ENCODE measurements at regions not wholly inside any gene's neighbourhood (a gene's known extent, or its start where the extent isn't known, plus 50 kb on each side); places are given as distances from the start of the nearest gene placed in this dataset.

DNA sequence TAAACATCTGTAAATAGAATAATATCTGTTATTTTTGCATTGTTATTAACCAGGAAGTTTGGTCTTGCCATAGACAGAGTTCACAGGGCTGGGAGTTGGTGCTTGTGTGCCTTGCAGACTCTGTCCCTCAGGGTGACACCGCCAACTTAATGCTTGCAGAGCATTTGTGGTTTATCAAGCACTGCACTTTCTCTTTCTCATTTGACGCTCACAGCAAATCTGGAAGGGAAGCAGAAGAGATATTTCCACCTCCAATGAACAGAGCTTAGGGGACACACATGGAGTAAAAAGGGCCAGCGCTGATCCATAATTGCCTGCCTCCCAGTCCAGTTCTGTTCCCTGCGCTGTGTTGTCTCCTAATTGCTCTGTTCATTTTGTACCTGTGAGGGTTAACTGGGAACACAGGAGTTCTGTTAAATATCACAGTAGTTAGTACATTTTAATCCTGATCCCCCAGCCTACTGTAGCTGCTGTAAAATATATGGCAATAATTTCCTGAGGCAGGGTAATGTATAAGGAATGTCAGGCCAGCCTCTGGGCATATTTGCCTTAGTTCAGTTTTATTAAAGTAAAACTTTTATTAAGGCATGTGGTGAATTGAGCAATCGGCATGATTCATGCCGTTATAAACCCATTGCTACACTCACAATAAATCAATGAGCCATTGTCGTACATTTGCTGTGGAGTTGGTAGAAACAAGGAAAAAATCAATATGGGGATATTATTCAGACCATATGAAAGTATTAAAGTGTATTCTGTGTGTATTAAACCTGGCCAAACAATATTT, 182.5 kb upstream of the OSR1 start:
- DNase-seq: no peak

GRCh38 chr2:19538411-19538963, 180.1 kb upstream of the OSR1 start:
- DNase-seq: no peak

DNA sequence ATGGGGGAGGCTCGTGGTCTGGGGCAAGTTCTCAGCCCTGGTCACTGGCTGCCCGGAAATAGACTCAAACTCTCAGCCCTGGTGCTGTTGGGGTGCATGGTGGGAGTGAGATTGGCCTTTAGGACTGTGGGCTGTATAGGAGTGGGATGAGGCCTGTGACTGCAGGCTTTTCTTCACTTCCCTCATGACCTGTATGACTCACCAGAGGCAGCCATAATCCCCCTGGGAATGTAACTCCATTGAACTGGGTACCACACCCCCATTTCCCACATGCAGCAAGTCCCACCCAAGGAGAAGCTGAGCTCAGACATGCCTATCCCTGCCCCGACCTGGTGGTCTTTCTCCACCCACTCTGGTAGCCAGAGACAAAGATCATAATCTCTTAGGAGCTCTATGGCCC, 177.7 kb upstream of the OSR1 start:
- DNase-seq: no peak

- DNase-seq: no peak
These were observed 174.2 kb upstream of the OSR1 start for GRCh38 chr2:19532547-19533196.

DNA sequence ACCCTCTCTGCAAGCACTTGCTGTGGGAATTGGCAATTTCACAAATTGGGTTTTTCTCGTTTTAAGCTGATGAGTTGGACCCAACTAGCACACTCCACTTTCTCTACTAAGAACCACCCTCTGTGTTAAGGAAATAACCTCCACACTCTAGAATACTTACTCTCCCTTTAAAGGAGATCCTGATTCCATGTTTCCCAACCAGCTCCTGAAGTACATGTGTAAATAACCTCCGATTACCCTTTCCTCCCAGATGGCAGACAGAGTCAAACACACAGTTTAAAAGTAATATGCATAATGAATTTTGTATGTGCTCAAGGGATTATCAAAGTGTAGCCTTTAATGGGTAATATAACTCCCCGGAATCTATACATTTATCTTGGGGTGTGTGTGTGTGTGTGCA, 171.3 kb upstream of the OSR1 start:
- no peak for DNase-seq

DNA sequence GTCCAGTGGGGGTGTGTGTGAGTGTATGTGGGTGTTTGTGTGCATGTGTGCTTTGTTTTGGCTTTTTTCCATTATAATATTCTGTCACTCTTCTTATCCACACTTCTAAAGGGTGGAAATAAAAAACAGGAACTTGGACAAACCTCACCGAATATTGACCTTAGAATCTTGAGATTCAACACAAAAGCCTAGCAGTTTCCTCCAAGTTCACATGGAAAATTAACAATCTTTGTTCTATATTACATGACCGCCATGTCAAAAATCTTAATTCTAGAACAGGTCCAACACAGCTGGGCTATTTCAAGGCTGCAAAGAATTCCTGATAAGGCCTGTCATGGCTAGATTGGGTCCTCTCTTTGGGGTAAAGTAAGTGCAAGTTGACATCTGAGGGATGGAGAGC, 169.3 kb upstream of the OSR1 start:
- DNase-seq: no peak

- DNase-seq: no peak
These were observed 166.9 kb upstream of the OSR1 start for GRCh38 chr2:19525313-19525712.

DNA sequence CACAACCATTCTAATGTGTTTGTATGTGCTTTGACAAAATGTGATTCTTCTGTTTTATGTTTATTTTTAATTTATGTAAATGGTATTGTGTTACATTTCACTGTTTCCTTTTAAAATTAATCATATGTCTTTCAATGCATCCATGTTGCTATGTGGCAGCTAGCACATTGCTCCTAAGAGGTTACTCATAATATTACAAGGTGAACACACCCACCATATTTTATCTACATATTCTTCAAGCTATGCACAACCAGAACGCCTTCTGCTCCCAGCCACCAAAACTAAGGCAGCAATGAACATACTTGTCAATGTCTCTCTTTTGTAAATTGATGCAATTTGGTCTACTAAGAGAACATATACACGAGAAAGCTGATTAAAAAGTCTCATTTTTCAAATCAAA, 160.6 kb upstream of the OSR1 start:
- DNase-seq: no peak

DNA sequence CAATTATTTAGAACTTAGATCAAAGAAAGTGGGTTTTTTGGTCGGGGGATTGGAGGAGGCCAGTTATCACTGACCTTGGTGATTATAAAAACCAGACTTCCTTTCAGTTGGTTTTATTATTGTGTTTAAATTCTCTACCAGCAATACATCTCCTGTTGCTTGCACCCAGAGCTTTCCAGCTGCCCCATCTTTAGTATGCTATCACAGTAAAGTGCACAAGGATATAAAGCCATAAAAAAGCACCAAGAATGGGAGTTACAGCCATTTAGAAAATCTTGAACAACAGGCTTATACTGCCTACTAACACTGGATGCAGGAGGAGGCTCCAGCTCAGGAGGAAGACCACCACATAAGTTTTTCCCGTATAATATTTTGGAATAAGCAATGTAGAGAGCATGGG, 148.7 kb upstream of the OSR1 start:
- DNase-seq: no peak

DNA sequence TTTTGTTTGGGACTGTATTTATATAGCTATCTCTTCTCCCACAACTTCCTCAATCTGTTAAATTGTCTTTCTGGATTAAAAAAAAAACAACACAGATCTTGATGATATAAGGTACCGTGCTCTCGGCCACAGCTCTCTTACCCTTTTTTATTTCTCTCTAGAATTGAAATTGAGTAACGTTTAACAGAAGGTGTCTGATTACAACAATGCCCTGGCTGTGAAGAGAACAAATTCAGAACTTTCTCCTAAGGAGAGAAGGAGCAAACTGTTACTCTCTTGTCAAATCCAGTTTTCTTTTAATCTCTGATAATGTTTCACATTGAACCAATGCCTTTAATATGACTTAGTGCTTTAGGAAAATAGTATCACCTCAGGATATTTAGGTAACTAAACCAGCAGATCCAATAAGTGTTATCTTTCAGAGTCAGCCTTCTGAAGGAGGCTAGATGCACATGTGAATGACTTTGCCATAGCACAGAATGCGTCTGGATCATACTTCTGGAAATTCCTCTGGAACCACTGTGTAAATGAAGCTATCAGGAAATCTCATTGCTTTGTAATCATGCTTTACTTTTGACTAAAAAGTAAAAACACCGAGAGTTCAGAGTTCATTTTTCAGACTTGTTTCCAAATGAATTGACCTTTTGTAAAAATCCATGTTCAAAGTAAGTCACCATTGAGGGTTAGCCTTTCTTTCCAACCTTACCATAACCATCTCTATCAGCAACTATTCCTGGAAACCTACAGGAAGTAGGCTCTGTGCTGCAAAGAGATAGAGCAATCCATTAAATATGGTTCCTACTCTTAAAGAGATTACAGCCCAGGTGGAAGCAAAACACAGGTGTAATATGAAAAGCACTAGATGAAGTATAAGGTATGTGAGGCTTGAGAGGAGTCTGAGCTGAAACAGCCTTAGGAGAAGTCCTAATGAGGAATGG, 147.0 kb upstream of the OSR1 start:
- DNase-seq: no peak

GRCh38 chr2:19504400-19505198, 146.2 kb upstream of the OSR1 start:
- no peak for DNase-seq

DNA sequence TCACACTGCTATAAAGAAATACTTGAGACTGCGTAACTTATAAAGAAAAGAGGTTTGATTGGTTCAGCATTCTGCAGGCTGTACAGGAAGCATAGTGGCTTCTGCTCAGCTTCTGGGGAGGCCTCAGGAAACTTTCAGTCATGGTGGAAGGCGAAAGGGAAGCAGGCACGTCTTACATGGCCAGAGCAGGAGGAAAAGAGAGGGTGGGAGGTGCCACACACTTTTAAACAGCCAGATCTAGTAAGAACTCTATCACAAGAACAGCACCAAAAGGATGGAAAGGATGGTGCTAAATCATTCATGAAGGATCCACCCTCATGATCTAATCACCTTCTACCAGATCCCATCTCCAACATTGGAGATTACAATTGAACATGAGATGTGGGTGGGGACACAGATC, 145.5 kb upstream of the OSR1 start:
- DNase-seq: no peak

DNA sequence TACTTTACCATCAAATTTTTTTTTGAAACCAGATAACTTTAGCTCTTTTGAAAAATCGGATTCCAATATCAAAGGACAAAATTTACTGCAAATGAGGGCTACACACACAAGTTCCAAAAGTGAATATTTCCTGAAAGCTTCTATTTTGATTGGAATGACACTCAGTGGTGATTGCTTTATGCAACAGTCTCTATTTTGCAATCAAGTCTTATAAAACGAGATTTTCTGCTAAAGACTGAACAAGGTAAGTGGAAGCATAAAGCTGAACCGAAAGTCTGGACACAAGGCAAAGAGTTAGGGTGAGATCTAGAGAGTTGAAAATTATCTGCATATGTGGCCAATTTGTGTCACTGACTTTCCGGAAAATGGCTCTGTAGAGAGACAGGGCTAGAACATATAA, 145.0 kb upstream of the OSR1 start:
- no peak for DNase-seq

DNA sequence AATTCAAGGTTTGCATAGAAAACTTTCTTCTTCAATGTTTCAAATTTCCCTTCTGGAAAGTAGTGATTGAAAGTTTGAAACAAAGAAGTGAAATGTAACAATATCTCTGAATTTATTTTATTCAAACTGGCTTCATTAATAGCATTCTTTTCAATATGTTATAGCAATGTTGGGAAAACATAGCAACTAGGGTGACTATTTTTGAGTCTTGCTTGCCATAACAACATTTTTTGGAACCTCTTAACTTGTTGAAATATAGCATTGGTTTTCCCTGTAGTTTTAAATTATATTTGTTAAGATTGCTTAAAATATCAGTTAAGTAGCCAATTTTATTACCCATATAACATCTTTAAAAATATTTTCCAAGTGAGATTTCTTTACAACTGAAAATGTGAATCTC, 141.7 kb upstream of the OSR1 start:
- DNase-seq: no peak

- no peak for DNase-seq
These were observed 138.2 kb upstream of the OSR1 start for GRCh38 chr2:19496646-19497045.

GRCh38 chr2:19494241-19494640, 135.8 kb upstream of the OSR1 start:
- DNase-seq: no peak

DNA sequence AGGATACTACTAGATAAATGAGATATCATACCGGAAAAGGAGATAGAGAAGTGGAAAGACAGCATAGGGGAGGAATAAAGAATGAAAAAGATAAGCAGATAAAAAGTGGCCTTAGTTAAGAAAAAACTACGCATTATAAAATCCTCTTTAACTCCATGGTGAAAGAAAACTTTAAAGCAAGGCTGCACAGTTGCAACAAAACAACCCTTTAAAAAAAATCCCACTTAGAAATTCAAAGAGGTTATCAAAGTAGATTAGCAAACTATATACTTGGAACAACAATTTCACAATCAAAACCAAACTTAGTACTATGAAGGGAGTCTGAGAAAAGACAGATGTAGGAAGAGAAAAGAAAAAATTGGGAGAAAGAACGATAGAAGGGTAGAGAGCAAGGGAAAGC, 133.4 kb upstream of the OSR1 start:
- DNase-seq: no peak

DNA sequence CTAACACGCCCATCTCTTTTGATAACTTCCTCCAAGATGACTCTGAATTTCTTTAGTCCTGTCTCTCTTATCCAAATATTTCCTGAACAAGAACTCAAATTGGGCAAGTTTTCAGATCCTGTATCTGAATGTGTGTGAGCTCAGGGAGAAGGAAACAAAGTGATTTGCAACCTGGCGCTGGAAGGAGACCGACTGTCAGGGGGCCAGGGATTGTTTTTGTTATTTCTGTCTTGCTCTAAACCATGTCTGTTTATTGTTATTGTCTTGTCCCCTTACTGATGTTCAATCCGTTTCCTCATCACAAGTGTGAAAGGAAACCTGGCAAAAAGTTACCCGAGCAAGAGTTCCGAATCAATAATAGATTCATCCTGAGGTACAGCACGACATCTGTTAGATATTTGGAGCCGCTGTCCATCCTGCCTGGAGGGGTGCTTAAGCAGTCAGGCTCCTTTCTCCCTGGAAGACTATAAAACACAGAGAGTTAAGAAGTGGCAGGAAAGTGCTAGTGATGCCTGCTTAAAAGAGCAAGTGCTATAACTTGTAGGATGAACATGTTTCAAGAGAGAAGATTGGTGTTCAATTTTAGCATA, 132.5 kb upstream of the OSR1 start:
- no peak for DNase-seq

DNA sequence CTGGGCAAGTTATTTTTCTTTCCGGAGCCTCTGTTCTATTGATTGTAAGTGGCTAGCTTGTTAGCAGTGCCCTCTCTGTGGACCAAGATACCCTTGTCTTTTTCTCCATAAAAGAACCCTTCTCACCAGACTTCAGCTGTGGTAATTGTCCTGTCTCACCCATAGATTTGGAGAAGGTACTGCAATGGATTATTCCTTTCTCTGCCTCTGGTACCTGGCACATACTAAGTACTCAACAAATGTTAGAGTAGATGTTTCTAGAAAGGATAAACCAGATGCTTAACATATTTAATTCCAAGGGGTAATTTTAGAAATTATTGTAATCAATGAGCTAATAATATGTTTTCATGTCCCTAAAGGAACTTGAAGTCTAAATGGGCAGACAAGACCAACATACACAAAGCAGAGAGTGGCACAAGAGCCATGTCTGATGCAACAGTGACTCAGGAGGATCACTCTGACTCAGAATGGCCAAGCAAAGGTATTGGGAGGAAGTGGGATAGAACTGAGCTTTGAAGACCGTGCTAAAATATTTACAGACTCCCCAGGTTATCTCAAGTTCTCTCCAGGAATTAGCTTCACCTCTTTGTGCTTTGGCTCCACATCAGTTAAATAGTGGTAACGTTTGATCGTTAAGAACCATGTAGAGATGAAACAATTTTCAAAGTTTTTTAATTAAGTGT, 129.7 kb upstream of the OSR1 start:
- DNase-seq: no peak

GRCh38 chr2:19484736-19485135, 126.3 kb upstream of the OSR1 start:
- DNase-seq: no peak

DNA sequence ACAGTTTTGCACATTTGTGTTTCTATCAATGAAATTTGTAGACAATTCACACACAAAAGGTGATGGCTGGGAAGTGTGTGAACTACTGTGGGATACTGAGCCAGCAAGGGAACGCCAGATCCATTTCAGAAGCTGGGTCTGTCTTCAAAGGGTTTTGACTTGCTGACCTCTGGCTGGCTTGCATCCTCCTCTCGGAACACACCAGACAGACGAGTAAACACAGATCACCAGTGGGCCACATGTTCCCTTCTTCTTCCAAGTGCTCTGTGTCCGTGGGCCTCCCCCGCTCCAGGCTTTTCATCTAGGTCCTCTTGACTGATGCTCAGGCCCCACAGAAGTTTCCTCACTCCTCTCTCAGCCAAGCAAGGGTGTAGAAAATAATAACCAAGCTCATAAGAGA, 122.2 kb upstream of the OSR1 start:
- DNase-seq: no peak

Data from inflammatory macrophage (primary cell).